GM19240 (cell line): ENCODE measurements at regions not wholly inside any gene's neighbourhood (a gene's known extent, or its start where the extent isn't known, plus 50 kb on each side); places are given as distances from the start of the nearest gene placed in this dataset.
"Not testable (repeated sequence)": the region's sequence is repeated elsewhere in the genome, so short reads cannot be mapped to it uniquely, and the experiment has no call there.

ENCODE experiments used
- DNase-seq: peaks from one replicate; pipeline ENCODE4 v3.0.0; 2011; ENCODE audit warnings: low spot score; ENCODE audit not compliant: insufficient read length

DNA sequence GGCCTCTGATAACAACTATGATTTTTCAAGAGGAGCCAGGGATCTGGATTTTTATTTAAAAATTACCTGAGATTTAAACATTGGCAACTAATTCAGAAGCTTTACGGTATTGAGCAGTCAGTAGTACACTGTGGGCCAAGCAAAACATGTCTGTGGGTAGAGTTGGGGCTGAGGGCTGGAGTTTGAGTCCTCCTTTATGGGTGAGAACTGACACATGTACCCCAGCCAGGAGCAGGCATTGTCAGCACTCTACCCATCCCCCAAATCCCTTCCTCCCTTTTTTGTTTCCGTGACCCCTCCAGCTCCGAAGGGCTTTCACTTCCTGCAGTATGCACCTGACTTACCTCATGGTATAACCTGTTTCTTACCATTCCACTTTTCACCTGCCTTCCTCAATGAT lies 131.4 kb downstream of the SNX5 start:
- no peak for DNase-seq

DNA sequence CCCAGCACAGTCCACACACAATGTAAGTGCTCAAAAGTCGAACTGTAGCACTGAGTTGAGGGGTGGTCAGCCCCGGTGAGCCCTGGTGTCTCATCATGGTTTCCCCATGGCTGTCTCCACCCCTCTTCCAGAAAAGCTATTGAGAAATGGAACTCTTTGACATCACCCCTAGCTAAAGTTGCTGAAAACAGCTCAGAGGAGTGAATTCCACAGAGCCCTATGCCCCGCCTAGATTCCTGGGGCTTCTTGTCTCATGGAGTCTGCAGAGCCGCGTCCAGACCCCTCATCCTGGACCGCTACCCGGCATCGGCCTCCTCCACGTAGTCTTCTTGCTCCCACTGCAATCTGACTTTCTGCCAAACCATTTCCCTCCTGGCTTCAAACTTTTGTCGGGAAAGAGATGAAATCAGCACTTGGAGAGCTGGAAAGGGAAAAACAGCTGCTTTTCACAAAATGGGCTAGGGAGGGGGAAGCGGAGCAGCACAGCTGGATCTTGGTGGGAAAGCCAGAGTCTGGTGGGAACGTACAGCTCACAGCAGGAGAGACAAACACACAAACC lies 132.2 kb downstream of the SNX5 start:
- no peak for DNase-seq

DNA sequence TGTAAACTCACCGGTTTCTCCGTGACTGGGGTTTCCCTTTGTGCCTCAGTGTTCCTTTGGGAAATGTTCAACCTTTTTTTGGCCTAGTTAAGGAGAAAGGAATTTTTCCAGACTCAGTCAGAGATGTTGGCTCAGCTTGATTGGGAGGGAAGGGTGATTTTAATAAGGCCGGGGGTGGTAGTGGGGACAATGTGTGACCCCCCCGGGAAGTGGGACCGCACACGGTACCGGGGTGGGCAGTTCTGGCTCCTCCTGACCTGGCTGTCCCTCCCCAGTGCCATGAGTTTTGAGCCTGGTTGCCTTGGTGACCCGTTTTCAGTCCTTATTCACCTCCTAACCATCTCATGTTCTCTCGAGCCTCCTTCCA lies 132.7 kb downstream of the SNX5 start:
- no peak for DNase-seq

DNA sequence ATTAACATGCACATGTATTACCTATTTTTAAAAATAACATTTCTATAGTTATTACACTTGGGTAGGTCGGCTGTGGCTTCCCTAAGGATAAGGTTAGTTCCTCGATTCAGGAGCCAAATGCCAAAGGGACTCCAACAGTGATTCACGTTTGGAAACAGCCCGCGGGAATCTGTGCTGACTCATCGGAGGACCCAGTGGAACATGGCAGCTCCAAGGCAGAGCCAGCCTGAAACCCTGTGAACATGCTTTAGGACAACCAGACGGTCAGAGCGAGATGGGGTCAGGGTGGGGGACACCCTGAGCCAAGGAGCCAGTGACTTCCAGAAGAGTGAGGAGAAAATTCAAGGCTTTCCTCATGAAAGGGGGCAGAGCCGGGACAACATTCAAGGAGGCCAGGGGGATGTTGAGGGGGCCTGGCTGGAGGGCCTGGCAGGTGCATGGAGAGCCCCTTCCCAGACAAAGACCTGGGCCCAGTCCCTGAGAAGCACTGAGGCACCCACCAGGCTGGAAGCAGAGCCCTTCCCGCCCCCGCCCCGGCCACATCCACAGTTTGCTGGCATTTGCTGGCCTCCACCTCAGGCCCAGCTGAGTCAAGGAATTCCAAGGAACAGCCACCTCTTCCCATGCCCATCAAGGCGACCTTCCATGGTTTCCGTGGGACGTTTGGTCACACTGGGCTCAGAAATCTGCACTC lies 133.2 kb downstream of the SNX5 start:
- DNase-seq: no peak

DNA sequence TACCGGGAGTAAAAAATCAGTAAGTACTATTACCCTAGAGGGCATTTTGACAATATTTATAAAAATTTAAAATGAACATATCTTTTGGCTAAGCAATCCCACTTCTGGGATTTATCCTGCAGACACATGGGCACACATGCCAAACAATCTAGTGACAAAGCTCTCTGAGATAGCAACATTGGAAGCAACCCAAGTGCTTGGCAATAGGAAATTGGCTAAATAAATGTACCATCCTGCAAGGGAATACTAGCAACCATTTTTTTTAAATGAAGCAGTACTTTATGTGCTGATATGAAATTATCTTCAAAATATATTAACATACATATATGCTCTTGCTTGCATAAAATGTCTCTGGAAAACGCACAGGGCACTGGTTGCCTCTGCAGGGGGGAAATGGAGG lies 133.8 kb downstream of the SNX5 start:
- DNase-seq: no peak

DNA sequence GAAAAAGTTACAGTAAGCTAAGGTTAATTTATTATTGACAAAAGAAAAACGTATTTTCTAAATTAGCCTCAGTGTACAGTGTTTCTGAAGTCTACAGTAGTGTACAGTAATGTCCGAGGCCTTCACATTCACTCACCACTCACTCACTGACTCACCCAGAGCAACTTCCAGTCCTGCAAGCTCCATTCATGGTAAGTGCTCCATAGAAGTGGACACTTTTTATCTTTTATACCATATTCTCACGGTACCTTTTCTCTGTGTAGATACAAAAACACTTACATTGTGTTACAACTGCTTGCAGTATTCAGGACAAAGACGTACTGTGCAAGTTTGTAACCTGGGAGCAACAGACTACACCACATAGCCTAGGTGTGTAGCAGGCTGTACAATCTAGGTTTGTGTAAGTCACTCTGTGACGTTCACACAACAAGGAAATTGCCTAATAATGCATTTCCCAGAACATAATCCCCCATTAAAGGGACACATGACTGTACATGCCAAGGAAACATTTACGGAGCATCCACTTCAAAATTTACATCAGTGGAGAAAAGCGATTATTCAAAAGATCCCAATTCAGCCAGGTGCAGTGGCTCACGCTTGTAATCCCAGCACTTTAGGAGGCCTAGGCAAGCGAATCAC lies 133.4 kb downstream of the BANF2 start:
- no peak for DNase-seq

DNA sequence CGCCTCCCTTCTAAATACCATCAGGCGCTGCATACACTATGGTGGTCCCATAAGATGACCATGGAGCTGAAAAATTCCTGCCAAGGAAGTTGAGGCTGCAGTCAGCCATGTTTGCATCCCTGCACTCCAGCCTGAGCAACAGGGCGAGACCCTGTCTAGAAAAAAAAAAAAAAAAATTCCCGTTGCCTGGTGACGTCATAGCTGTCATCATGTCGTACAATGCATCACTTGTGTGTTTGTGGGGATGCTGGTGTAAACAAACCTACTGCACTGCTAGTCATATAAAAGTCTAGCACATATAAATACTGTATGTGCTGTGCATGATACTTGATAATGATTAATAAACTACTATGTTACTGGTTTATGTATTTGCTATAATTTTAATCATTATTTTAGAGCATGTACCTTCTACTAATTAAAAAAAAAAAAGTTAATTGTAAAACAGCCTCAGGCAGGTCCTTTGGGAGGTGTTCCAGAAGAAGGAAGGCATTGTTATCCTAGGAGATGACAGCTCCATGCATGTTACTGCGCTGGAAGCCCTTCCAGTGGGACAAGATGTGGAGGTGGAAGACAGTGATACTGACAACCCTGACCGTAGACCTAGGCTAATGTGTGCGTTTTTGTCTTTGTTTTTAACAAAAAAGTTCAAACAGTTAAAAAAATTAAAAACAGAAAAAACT lies 132.6 kb downstream of the BANF2 start:
- DNase-seq: no peak

DNA sequence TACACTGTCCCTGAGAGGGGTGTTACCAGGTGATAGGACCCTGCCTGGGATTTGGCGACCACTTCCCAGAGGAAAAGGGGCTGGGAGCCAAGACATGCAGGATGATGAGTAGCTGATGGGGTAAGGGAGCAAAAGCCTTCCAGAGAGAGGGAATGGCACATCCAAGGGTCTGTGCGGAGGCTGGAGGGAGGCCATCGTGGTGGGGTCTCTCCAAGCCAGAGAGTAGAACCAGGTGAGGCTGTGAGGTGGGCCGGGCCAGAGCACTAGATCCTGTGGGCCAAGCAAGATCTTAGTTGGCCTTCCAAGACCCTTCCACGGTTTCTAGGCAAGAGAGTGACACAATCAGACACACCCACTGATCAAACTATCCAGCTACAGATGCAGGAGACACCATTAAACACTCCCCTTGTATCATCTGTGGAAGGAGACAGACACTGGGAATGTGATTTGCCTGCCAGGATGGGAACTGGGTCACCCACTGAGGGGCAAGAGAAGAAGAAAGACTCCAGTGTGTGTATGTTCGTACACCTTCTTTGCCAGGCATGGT lies 128.9 kb downstream of the BANF2 start:
- no peak for DNase-seq

DNA sequence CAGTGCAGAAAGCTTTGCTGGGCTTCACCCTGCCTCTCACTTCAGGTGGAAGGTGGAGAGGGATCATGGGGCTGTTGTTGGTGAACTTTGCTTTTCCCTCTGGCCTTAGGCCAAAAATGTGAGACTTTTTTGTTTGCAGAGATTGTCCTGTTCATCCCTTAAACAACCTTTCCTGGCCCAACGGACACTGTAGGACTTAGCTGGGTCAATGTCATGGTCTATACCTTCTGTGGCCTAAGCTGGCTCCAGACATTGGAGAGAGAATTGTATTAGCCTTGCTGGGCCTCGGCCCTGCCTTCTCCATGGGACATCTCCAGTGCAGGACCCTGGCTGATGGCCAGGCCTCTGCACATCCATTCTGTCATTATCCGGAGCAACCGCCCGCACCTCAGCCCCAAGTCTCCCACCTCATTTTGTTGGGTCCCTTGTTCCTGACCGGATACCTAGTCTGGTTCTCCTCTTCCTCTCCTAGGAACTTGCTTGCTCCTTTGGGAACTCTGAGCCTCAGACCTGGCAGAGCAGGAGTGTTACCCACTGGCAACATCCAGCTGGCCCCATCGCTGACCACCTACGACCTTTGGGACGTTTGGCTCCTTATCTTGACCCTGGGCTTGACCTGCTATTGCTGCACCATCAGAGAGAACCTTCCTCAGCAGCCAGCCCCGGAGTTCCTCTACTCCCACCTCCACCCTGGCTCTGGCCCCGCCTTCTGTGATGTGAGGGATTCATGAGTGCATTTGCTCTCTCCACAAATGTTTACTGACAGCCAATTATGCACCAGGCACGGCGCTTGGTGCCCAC lies 128.2 kb downstream of the BANF2 start:
- no peak for DNase-seq

DNA sequence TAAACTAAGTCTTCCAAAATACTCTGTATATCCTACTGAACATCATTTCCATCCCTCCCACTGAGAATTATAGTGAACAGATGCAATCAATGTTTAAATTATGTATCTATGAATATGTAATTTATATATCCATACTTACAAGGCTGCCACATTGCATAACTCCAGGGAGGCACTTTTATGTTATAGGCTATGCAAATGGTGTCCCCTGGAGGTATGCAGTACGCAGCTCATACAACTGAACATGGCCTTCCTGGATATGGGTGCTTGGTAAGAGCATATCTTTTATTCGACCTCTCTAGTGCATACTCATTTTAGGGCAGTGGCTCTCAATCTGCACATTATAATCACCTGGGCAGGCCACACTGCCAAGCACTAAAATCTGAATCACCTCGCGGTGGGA lies 127.3 kb downstream of the BANF2 start:
- no peak for DNase-seq

DNA sequence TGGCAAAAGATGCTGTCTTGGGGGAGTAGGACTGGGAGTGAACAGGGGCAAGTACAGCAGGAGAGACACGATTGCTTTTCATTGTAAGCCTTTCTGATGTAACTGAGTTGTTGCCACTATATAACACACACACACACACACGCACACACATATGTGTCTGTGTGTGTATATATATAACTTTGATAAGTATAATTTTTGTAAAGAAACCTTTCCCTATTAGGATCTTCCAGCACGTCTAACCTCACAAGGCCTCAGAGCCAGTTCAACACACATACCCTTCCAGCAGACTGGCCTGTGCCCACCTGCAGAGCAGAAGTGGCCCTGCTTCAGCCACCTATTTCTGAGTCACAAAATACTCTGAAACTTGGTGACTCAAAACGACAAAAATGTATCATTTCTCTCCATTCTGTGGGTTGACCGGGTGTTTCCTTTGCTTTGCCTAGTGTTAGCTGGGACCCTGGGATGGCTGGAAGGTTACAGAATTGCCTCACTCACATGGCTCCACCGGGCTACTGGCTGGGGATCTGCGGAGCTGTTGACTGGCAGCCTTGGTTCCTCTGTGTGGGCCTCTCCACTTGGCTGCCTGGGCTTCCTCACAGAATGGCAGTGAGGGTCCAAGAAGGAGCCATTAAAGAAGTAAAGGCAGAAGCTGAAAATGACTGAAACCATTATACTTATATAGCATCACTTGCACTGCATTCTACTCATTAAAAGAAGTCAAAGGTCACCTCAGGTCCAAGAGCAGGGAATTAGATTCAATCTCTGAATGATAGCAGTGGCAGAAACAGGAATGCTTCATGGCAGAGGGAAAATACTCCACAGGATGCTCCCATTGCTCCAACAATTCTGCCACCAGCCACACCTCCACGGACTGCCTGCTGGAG lies 126.4 kb downstream of the BANF2 start:
- DNase-seq: peak; percentile 83

DNA sequence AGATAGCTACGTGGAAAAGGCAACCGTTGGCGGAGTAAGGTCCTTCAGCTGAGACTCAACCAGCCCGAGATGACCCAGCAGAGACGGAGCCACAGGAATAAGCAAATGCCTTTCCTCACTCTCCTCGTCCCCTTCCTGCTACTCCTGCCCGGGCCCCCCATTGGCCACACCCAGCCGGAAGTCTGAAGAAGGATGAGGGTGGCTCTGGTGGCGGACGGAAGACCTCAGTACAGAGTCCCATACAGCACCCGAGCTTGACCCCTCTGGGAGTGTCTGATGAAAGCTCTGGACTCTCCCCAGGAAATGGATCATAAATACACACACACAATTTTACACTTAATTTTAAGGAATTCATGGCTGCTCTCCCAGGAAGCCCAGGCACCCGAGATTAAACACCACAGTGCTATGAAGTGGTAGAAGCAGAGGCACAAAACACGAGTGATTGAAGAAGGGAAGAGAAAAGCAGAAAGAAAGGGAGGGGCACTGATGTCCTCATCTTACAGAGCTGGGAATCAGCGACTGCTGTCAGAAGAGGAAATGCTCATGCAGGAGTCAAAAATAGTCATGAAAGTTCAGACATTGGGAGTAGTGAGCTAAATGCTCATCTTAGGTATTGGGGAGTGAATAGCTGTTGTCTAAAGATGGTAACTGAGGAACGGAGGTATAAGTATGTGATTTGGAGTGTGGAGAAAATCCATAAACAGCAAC lies 125.6 kb downstream of the BANF2 start:
- no peak for DNase-seq

DNA sequence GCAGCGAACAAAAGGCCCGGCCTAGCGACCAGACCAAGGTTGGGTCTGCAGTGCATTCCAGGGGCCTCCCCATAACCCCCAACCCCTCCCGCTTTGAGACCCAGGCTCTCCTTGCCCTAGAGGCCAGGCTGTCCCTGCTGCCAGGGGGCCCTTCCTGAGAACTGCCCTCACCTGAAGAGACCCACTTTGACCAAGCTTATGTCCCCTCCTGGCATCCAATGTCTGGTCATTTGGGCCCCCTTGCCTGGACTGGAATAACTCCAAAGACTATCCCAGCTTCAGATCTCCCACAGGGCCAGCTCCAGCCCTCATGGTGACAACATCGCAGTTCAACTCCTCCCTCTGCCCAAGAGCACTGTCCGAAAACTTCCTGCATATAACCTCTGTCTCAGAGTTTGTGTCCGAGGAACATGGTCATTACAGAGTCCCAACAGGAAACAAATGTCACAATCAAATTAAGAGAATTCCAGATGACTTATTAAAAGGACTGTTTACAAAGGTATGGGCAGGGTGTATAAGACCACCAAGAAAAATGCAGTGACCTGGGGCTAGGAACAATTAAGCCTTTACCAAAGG lies 125.0 kb downstream of the BANF2 start:
- no peak for DNase-seq

DNA sequence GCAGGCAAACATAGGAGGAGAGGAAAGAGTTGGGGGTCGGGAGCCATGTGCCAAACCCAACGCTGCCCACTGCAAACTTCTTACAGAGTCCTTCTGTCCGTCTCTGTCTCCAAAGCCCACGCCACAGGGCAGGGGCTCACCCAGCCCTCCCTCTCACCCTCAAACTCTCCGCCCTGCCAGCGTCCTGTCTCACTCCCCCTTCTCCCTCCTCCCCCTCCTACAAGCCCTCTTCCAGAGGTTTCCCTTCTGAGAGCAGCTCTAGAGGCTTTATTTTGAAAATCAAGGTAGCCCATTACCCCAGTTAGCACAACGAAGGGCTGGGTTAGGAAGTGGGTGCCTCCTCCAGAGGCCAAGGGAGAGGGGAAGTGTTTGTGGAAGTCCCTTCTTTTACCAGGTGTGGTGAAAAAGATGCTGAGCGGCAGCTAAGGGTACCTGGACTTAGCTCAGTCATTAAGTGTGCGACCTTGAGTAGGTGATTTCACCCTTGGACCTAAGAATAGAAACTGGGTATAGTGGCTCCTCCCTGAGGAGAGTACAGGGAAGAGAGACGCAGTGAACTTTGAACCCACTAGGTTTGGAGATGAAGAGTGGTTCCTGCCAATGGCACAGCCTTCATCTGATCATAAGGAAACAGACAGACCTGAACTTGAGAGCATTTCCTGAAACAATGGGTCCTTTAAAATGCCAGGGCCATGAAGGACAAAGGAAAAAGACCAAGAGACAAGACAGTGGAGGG lies 123.8 kb downstream of the BANF2 start:
- DNase-seq: no peak

DNA sequence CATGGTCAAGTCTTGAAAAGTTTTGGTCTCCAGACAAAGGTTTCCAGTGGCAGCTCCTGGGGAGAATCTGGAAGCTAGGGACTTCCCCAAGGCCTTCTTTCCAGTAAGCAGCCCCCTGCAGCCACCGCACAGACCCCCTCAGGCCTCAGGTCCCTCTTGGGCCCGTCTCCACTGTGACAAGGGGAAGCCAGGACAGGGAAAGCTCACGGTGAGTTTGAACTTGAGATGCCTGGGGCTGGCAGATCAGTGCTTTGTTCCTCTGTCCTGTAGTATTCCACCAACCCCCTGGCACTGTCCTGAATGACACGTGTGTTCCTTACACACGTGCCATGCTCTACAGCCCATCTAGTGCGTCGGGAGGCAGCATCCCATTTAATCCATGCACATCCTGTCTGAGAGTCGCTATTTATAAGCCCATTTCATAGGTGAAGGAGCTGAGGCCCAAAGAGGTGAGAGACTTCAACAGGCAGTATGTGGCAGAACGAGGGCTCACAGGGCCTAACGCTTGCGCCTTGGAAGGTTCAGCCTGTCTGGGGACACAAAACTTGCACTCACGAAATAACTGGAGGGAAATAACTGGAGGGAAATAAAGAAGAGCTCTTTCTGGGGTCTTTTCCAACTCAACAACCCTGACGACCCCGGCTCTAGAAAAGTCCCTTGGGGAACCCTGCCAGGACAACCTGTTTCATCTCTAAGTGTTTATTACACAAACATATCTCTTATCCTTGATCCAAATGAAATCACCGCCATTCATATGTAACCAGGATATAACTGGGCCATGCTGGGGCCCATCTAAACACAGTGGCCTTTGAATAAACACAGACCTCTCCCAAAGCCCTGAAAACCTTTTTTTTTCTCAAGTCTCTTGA lies 123.0 kb downstream of the BANF2 start:
- no peak for DNase-seq

DNA sequence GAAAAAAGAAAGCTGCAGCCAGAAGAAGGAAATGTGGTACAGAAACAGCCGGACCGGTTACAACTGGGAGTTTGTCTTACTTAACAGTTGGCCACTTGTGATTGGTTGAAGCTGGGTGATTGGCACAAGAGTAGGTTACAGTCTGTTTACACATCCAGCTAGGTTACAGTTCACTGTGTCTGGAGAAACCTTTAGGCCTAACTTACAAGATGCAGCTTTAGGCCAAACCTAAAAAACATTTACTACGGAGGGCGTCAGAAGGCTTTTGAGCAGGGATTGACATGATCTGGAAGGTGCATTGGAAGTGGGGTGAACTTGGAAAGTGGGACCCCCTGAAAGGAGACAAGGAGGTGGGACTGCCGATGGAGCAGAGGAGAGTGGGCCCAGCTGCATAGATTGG lies 122.3 kb downstream of the BANF2 start:
- DNase-seq: no peak

DNA sequence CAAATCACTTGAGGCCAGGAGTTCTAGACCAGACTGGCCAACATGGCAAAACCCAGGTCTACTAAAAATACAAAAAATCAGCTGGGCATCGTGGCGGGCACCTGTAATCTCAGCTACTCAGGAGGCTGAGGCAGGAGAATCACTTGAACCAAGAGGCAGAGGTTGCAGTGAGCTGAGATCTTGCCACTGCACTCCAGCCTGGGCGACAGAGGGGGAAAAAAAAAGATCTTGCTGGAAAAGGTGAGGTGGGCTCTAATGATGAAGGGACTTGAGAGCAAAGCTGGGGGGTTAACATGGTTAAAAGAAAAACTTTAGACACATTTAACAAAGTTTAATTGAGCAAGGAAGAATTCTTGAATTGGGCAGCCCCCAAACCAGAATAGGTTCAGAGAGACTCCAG lies 121.8 kb downstream of the BANF2 start:
- not testable (repeated sequence) for DNase-seq
